Neural crest cell (in vitro differentiated cells): ENCODE measurements at regions not wholly inside any gene's neighbourhood (a gene's known extent, or its start where the extent isn't known, plus 50 kb on each side); places are given as distances from the start of the nearest gene placed in this dataset.

Experiments used
- DNase-seq: peaks from one replicate; pipeline ENCODE4 v3.0.0; 2021; ENCODE audit warnings: low read depth, mixed read lengths, low spot score
- H3K27ac Mint-ChIP-seq: one replicate; pipeline ENCODE4 v1.8.0; 2021; ENCODE audit warnings: mild to moderate bottlenecking, mixed read lengths; ENCODE audit not compliant: unreplicated experiment
- H3K27me3 Mint-ChIP-seq: 2 replicates; pipeline ENCODE4 v1.8.0; 2021; ENCODE audit warnings: low read depth, mild to moderate bottlenecking, mixed read lengths
- H3K36me3 Mint-ChIP-seq: 2 replicates; pipeline ENCODE4 v1.8.0; 2021; ENCODE audit warnings: low read depth, mild to moderate bottlenecking, mixed read lengths
- H3K4me1 Mint-ChIP-seq: 2 replicates; pipeline ENCODE4 v1.8.0; 2021; ENCODE audit warnings: mixed read lengths
- H3K4me3 Mint-ChIP-seq: one replicate; pipeline ENCODE4 v1.8.0; 2021; ENCODE audit warnings: mild to moderate bottlenecking, mixed read lengths
- H3K9me3 Mint-ChIP-seq: 2 replicates; pipeline ENCODE4 v1.8.0; 2021; ENCODE audit warnings: mixed read lengths
- CTCF ChIP-seq: fragments of 200-600 bp; sonication (generic); conservative IDR thresholded peaks from 2 replicates; pipeline ENCODE4 v1.5.0; 2021; ENCODE audit warnings: antibody characterized with exemption, mild to moderate bottlenecking

- Mint-ChIP-seq H3K27me3 (no peaks in the 10 kb centered on the region), H3K27ac (peak overlapping the region; percentile 31), H3K4me3 (no peak overlapping the region), H3K9me3 (no peaks in the 10 kb centered on the region), H3K36me3 (no peaks in the 10 kb centered on the region), H3K4me1 (peaks cover 54% of the 10 kb centered on the region)
- TF ChIP-seq CTCF: no peak
- DNase-seq: no peak
Observed at GRCh38 chr11:70637186-70637800, 239.0 kb downstream of the CTTN start.

GRCh38 chr11:70637949-70638583, 239.7 kb downstream of the CTTN start:
- H3K36me3 Mint-ChIP-seq: no peaks in the 10 kb centered on the region
- H3K4me1 Mint-ChIP-seq: peaks cover 57% of the 10 kb centered on the region
- H3K27me3 Mint-ChIP-seq: no peaks in the 10 kb centered on the region
- peak overlapping the region; percentile 65 for H3K4me3 Mint-ChIP-seq
- peak overlapping the region; percentile 87 for H3K27ac Mint-ChIP-seq
- peak; percentile 50 for DNase-seq
- no peaks in the 10 kb centered on the region for H3K9me3 Mint-ChIP-seq
- TF ChIP-seq CTCF: no peak

- DNase-seq: no peak
- Mint-ChIP-seq H3K27ac (peak overlapping the region; percentile 30), H3K4me1 (peaks cover 60% of the 10 kb centered on the region), H3K9me3 (no peaks in the 10 kb centered on the region), H3K36me3 (no peaks in the 10 kb centered on the region), H3K4me3 (no peak overlapping the region), H3K27me3 (no peaks in the 10 kb centered on the region)
- no peak for TF ChIP-seq CTCF
Observed at GRCh38 chr11:70640408-70640807, 242.1 kb downstream of the CTTN start.

GRCh38 chr11:70641369-70641768, 243.0 kb downstream of the CTTN start:
- Mint-ChIP-seq H3K27ac (peak overlapping the region; percentile 86), H3K4me3 (peak overlapping the region; percentile 59), H3K36me3 (no peaks in the 10 kb centered on the region), H3K9me3 (no peaks in the 10 kb centered on the region), H3K4me1 (peaks cover 65% of the 10 kb centered on the region), H3K27me3 (no peaks in the 10 kb centered on the region)
- DNase-seq: peak; percentile 17
- no peak for TF ChIP-seq CTCF

- H3K27ac Mint-ChIP-seq: peak overlapping the region; percentile 86
- H3K27me3 Mint-ChIP-seq: peaks cover 2% of the 10 kb centered on the region
- H3K9me3 Mint-ChIP-seq: no peaks in the 10 kb centered on the region
- peak overlapping the region; percentile 59 for H3K4me3 Mint-ChIP-seq
- no peak for DNase-seq
- peaks cover 69% of the 10 kb centered on the region for H3K4me1 Mint-ChIP-seq
- no peak for TF ChIP-seq CTCF
- H3K36me3 Mint-ChIP-seq: no peaks in the 10 kb centered on the region
Observed at GRCh38 chr11:70642266-70642665, 243.9 kb downstream of the CTTN start.
